ENCODE measurements at regions not wholly inside any gene's neighbourhood (a gene's known extent, or its start where the extent isn't known, plus 50 kb on each side); places are given as distances from the start of the nearest gene placed in this dataset.

DNA sequence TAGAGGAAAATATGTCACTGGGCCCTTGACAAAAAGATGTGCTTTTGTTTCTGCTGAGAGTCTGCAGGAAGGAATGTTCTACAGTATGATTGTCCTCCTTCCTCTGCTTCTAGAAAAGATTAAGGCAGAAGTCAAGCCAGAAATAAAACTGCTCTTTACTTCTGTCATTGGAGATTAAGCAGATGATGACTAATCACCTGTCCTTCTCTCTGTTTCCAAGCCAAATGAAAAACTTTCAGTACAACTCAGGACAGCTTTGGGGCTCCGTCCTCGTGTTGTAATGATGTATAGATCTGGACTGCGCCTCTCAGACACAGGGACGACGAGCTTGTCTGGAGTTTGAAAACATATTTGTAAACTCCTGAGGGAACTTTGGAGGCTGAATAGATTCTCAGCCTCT lies 159.3 kb downstream of the DYRK2 start:
- H3K4me1 ChIP-seq: 0 out of 3 replicates have a peak, but pooled peaks cover 3% of the 10 kb centered on the region
- WGBS (ENCODE audit: missing lambda C conversion rate): 64% methylated on average over 5 of the region's 5 CpGs
- no peak for DNase-seq (ENCODE audit: low read depth in 1 of 2, low spot score in 1 of 2)
- ChIA-PET POLR2A (no interaction called here), CTCF (interaction anchor here (1.3 kb wide), 1 partner anchor 23 kb away, joined by 3 read pairs; no protein-coding TSS in a partner anchor)
- no peak overlapping the region for H3K27ac ChIP-seq
- TF ChIP-seq EHF (CRISPR knock-in tag; IDR thresholded peaks at IDR 0.05) (no peak), ZNF302 (CRISPR knock-in tag; IDR thresholded peaks at IDR 0.05) (no peak), TFCP2L1 (CRISPR knock-in tag; IDR thresholded peaks at IDR 0.05) (no peak), SMC3 (IDR thresholded peaks at IDR 0.05) (no peak), ZSCAN20 (CRISPR knock-in tag; IDR thresholded peaks at IDR 0.05) (no peak), RCOR1 (IDR thresholded peaks at IDR 0.05; ENCODE audit: low read depth, low read length) (no peak), CHD4 (IDR thresholded peaks at IDR 0.05; ENCODE audit: borderline replicate concordance) (no peak), CHD2 (IDR thresholded peaks at IDR 0.05; ENCODE audit: low read length, partially characterized antibody) (no peak), HDAC2 (IDR thresholded peaks at IDR 0.05) (no peak), TP53 (CRISPR knock-in tag; IDR thresholded peaks at IDR 0.05) (no peak), KDM1A (IDR thresholded peaks at IDR 0.05; ENCODE audit: low read depth) (no peak)
- TF ChIP-seq, protein P1, sequence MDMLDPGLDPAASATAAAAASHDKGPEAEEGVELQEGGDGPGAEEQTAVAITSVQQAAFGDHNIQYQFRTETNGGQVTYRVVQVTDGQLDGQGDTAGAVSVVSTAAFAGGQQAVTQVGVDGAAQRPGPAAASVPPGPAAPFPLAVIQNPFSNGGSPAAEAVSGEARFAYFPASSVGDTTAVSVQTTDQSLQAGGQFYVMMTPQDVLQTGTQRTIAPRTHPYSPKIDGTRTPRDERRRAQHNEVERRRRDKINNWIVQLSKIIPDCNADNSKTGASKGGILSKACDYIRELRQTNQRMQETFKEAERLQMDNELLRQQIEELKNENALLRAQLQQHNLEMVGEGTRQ (IDR thresholded peaks at IDR 0.05): no peak
- TF ChIP-seq, protein P2, sequence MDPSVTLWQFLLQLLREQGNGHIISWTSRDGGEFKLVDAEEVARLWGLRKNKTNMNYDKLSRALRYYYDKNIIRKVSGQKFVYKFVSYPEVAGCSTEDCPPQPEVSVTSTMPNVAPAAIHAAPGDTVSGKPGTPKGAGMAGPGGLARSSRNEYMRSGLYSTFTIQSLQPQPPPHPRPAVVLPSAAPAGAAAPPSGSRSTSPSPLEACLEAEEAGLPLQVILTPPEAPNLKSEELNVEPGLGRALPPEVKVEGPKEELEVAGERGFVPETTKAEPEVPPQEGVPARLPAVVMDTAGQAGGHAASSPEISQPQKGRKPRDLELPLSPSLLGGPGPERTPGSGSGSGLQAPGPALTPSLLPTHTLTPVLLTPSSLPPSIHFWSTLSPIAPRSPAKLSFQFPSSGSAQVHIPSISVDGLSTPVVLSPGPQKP (IDR thresholded peaks at IDR 0.05; ENCODE audit: low read depth, low read length): no peak
- TF ChIP-seq, protein P3, sequence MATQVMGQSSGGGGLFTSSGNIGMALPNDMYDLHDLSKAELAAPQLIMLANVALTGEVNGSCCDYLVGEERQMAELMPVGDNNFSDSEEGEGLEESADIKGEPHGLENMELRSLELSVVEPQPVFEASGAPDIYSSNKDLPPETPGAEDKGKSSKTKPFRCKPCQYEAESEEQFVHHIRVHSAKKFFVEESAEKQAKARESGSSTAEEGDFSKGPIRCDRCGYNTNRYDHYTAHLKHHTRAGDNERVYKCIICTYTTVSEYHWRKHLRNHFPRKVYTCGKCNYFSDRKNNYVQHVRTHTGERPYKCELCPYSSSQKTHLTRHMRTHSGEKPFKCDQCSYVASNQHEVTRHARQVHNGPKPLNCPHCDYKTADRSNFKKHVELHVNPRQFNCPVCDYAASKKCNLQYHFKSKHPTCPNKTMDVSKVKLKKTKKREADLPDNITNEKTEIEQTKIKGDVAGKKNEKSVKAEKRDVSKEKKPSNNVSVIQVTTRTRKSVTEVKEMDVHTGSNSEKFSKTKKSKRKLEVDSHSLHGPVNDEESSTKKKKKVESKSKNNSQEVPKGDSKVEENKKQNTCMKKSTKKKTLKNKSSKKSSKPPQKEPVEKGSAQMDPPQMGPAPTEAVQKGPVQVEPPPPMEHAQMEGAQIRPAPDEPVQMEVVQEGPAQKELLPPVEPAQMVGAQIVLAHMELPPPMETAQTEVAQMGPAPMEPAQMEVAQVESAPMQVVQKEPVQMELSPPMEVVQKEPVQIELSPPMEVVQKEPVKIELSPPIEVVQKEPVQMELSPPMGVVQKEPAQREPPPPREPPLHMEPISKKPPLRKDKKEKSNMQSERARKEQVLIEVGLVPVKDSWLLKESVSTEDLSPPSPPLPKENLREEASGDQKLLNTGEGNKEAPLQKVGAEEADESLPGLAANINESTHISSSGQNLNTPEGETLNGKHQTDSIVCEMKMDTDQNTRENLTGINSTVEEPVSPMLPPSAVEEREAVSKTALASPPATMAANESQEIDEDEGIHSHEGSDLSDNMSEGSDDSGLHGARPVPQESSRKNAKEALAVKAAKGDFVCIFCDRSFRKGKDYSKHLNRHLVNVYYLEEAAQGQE (IDR thresholded peaks at IDR 0.05): no peak
- FAIRE-seq: no peak
- H3K4me2 ChIP-seq: no peak overlapping the region
- H3K4me3 ChIP-seq: no peak overlapping the region
- ATAC-seq: no peak
- no peaks in the 10 kb centered on the region for H3K9me3 ChIP-seq

DNA sequence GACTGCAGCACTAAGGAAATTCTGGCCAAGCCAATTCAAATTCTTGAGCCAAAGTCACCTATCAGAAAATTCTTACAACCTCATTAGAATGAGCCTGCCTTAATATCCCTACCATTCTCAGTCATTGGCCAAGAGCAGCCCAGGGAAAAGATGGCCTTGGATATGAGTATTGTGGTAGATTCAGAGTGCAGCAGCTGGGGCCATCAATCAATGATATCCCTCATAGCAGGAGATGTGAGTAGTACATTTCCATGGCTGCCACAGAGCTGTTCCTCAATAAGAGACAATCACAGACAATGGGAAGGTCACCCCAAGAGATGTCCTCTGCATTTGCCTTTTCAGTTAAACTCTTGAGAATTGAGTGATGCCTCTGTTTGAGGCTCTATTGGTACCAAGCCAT lies 161.6 kb downstream of the DYRK2 start:
- ATAC-seq (no peak), FAIRE-seq (no peak)
- H3K27ac ChIP-seq: no peak overlapping the region

More for the DNA sequence above, 161.6 kb downstream of the DYRK2 start:
- Histone ChIP-seq H3K4me3 (no peak overlapping the region), H3K9me3 (peaks cover 5% of the 10 kb centered on the region; the same call in 2 of the 3 replicates), H3K4me2 (no peak overlapping the region), H3K4me1 (0 out of 3 replicates have a peak, but pooled peaks cover 3% of the 10 kb centered on the region)
- ChIA-PET CTCF (no interaction called here), POLR2A (no interaction called here)
- no peak for DNase-seq (ENCODE audit: low read depth in 1 of 2, low spot score in 1 of 2)
- TF ChIP-seq, protein P4, sequence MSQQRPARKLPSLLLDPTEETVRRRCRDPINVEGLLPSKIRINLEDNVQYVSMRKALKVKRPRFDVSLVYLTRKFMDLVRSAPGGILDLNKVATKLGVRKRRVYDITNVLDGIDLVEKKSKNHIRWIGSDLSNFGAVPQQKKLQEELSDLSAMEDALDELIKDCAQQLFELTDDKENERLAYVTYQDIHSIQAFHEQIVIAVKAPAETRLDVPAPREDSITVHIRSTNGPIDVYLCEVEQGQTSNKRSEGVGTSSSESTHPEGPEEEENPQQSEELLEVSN (IDR thresholded peaks at IDR 0.05; ENCODE audit: borderline replicate concordance, low read depth): no peak
- TF ChIP-seq FOSL2 (IDR thresholded peaks at IDR 0.05) (no peak), FOSL2 (CRISPR knock-in tag; IDR thresholded peaks at IDR 0.05) (no peak), HEYL (CRISPR knock-in tag; IDR thresholded peaks at IDR 0.05) (no peak), SMC3 (IDR thresholded peaks at IDR 0.05) (no peak), RNF2 (IDR thresholded peaks at IDR 0.05; ENCODE audit: borderline replicate concordance, low read depth) (no peak), EHMT2 (IDR thresholded peaks at IDR 0.05; ENCODE audit: low read depth) (no peak), HDAC2 (IDR thresholded peaks at IDR 0.05) (no peak), CHD4 (IDR thresholded peaks at IDR 0.05; ENCODE audit: borderline replicate concordance) (no peak), HOXA7 (CRISPR knock-in tag; IDR thresholded peaks at IDR 0.05) (no peak), NFE2L2 (conservative IDR thresholded peaks at IDR 0.05; ENCODE audit: low read length) (no peak), FOXS1 (CRISPR knock-in tag; IDR thresholded peaks at IDR 0.05) (no peak)
- TF ChIP-seq, protein P5, sequence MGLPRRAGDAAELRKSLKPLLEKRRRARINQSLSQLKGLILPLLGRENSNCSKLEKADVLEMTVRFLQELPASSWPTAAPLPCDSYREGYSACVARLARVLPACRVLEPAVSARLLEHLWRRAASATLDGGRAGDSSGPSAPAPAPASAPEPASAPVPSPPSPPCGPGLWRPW (IDR thresholded peaks at IDR 0.05): no peak
- TF ChIP-seq, protein P3 (IDR thresholded peaks at IDR 0.05): no peak

Measured in A549 (cell line).